ENCODE measurements at regions not wholly inside any gene's neighbourhood (a gene's known extent, or its start where the extent isn't known, plus 50 kb on each side); places are given as distances from the start of the nearest gene placed in this dataset.

GRCh38 chr4:181956512-181956911 lies 286.7 kb upstream of the TENM3 start:
- TF ChIP-seq POLR2AphosphoS5 (IDR thresholded peaks at IDR 0.05; ENCODE audit: borderline replicate concordance, low read depth, low read length) (no peak), EZH2 (IDR thresholded peaks at IDR 0.05) (no peak)
